ENCODE measurements at regions not wholly inside any gene's neighbourhood (a gene's known extent, or its start where the extent isn't known, plus 50 kb on each side); places are given as distances from the start of the nearest gene placed in this dataset.

- Histone ChIP-seq H3K36me3 (no peaks in the 10 kb centered on the region), H3K27me3 (no peaks in the 10 kb centered on the region), H3K27ac (no peak overlapping the region), H3K4me1 (no peaks in the 10 kb centered on the region), H3K4me3 (no peak overlapping the region), H3K9me3 (no peaks in the 10 kb centered on the region)
- DNase-seq (ENCODE audit: low spot score in 2 of 2) = no peak
- TF ChIP-seq POLR2A (IDR thresholded peaks at IDR 0.05) (no peak), CTCF (IDR thresholded peaks at IDR 0.05) (no peak), POLR2AphosphoS5 (IDR thresholded peaks at IDR 0.05) (no peak)
- intact Hi-C loops (cut with DNase I; ENCODE audit: low total_unique reads) = no loop called here
Observed at GRCh38 chr15:95013381-95013780, 782.0 kb downstream of the MCTP2 start.

GRCh38 chr15:95016511-95017229 is 785.3 kb downstream of the MCTP2 start:
- Histone ChIP-seq H3K36me3 (no peaks in the 10 kb centered on the region), H3K4me1 (no peaks in the 10 kb centered on the region), H3K4me3 (no peak overlapping the region), H3K9me3 (peaks cover 0 to 3% of the 10 kb centered on the region in 2 donors), H3K27me3 (no peaks in the 10 kb centered on the region), H3K27ac (no peak overlapping the region)
- no peak for DNase-seq (ENCODE audit: low spot score in 2 of 2)
- TF ChIP-seq CTCF (IDR thresholded peaks at IDR 0.05) (no peak), POLR2AphosphoS5 (IDR thresholded peaks at IDR 0.05) (no peak), POLR2A (IDR thresholded peaks at IDR 0.05) (no peak)
- intact Hi-C loops (cut with DNase I; ENCODE audit: low total_unique reads) = no loop called here

- TF ChIP-seq POLR2A (IDR thresholded peaks at IDR 0.05) = no peak
- DNase-seq (ENCODE audit: low spot score in 2 of 2) = peak; percentile 36 to 58
- H3K27ac ChIP-seq = no peak overlapping the region
- H3K9me3 ChIP-seq = peaks cover 0 to 7% of the 10 kb centered on the region in 2 donors
- H3K27me3 ChIP-seq = no peaks in the 10 kb centered on the region
- no peaks in the 10 kb centered on the region for H3K36me3 ChIP-seq
- H3K4me1 ChIP-seq = no peaks in the 10 kb centered on the region
- intact Hi-C loops (cut with DNase I; ENCODE audit: low total_unique reads) = no loop called here
- no peak overlapping the region for H3K4me3 ChIP-seq
Observed at GRCh38 chr15:95017666-95018328, 786.4 kb downstream of the MCTP2 start.

- no peak for DNase-seq (ENCODE audit: low spot score in 2 of 2)
- TF ChIP-seq POLR2A (IDR thresholded peaks at IDR 0.05) = no peak
- Histone ChIP-seq H3K4me1 (no peaks in the 10 kb centered on the region), H3K27me3 (no peaks in the 10 kb centered on the region), H3K27ac (no peak overlapping the region), H3K36me3 (no peaks in the 10 kb centered on the region), H3K4me3 (no peak overlapping the region), H3K9me3 (peaks cover 0 to 7% of the 10 kb centered on the region in 2 donors)
- intact Hi-C loops (cut with DNase I; ENCODE audit: low total_unique reads) = no loop called here
Observed at GRCh38 chr15:95018888-95019545, 787.7 kb downstream of the MCTP2 start.

GRCh38 chr15:95019907-95020306 is 788.5 kb downstream of the MCTP2 start:
- no peak for DNase-seq (ENCODE audit: low spot score in 2 of 2)
- TF ChIP-seq POLR2A (IDR thresholded peaks at IDR 0.05) = no peak
- TF ChIP-seq POLR2AphosphoS5 (IDR thresholded peaks at IDR 0.05) = no peak
- TF ChIP-seq CTCF (IDR thresholded peaks at IDR 0.05) = no peak
- Histone ChIP-seq H3K27me3 (no peaks in the 10 kb centered on the region), H3K27ac (no peak overlapping the region), H3K4me1 (no peaks in the 10 kb centered on the region), H3K9me3 (peaks cover 0 to 7% of the 10 kb centered on the region in 2 donors), H3K4me3 (no peak overlapping the region), H3K36me3 (no peaks in the 10 kb centered on the region)
- intact Hi-C loops (cut with DNase I; ENCODE audit: low total_unique reads) = no loop called here

GRCh38 chr15:95021816-95022215 is 790.5 kb downstream of the MCTP2 start:
- no peaks in the 10 kb centered on the region for H3K27me3 ChIP-seq
- H3K9me3 ChIP-seq = peaks cover 0 to 7% of the 10 kb centered on the region in 2 donors
- H3K27ac ChIP-seq = no peak overlapping the region
- TF ChIP-seq CTCF (IDR thresholded peaks at IDR 0.05) (no peak), POLR2AphosphoS5 (IDR thresholded peaks at IDR 0.05) (no peak), POLR2A (IDR thresholded peaks at IDR 0.05) (no peak)
- H3K36me3 ChIP-seq = no peaks in the 10 kb centered on the region
- no peak for DNase-seq (ENCODE audit: low spot score in 2 of 2)
- intact Hi-C loops (cut with DNase I; ENCODE audit: low total_unique reads) = no loop called here
- no peak overlapping the region for H3K4me3 ChIP-seq
- no peaks in the 10 kb centered on the region for H3K4me1 ChIP-seq
